ENCODE measurements at regions not wholly inside any gene's neighbourhood (a gene's known extent, or its start where the extent isn't known, plus 50 kb on each side); places are given as distances from the start of the nearest gene placed in this dataset.

DNA sequence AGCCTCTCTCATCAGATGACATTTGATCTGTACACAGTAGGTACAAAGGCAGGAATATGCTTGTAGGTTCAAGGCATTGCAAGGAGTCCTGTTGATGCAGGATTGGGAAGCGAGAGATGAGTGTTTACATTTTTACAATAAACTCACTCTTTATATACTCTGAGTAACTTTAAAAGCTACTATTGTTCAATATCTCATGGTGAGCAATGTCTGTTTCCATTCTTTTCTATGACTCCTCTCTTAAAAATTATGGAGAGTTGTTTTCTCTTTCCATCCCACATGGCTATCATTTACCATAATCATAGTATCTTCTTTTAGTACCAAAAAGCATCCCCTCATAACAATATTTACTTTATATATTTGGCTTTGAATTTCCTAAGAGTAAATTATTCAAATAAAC lies 314.0 kb upstream of the CDIN1 start:
- Histone ChIP-seq H3K79me2 (ENCODE audit: insufficient read depth, low read length) (no peaks in the 10 kb centered on the region), H4K20me1 (ENCODE audit: insufficient read depth, low read length) (no peaks in the 10 kb centered on the region), H3K4me2 (ENCODE audit: low read length) (no peak overlapping the region), H3K4me1 (ENCODE audit: insufficient read depth, low read length) (no peaks in the 10 kb centered on the region), H3K4me3 (ENCODE audit: insufficient read depth, low read depth, low read length) (no peak overlapping the region), H2AFZ (ENCODE audit: low read depth, low read length) (no peak overlapping the region), H3K27me3 (ENCODE audit: insufficient read depth, low read length) (no peaks in the 10 kb centered on the region), H3K9me3 (ENCODE audit: insufficient read depth, low read depth, low read length) (no peaks in the 10 kb centered on the region), H3K9ac (ENCODE audit: low read length) (no peak overlapping the region), H3K36me3 (ENCODE audit: insufficient read depth, low read length) (no peaks in the 10 kb centered on the region), H3K27ac (ENCODE audit: low read depth, low read length) (no peak overlapping the region)
- no peak for FAIRE-seq
- H3K27me3 Mint-ChIP-seq (ENCODE audit: low read depth, unreplicated experiment): no peaks in the 10 kb centered on the region
- H3K4me1 Mint-ChIP-seq (ENCODE audit: low read depth, unreplicated experiment): no peaks in the 10 kb centered on the region
- no peak overlapping the region for H3K4me3 Mint-ChIP-seq (ENCODE audit: unreplicated experiment)
- no peaks in the 10 kb centered on the region for H3K9me3 Mint-ChIP-seq (ENCODE audit: unreplicated experiment)
- no peak for DNase-seq (ENCODE audit: low read depth)
- no peaks in the 10 kb centered on the region for H3K36me3 Mint-ChIP-seq (ENCODE audit: low read depth, unreplicated experiment)
- TF ChIP-seq EZH2 (IDR thresholded peaks at IDR 0.05; ENCODE audit: insufficient read depth, low read length) (no peak), CTCF (IDR thresholded peaks at IDR 0.05; ENCODE audit: insufficient read depth, low read depth, low read length) (no peak)
- H3K27ac Mint-ChIP-seq (ENCODE audit: unreplicated experiment): no peak overlapping the region

GRCh38 chr15:36271048-36271447 lies 308.4 kb upstream of the CDIN1 start:
- Histone ChIP-seq H2AFZ (ENCODE audit: low read depth, low read length) (no peak overlapping the region), H3K9me3 (ENCODE audit: insufficient read depth, low read depth, low read length) (no peaks in the 10 kb centered on the region), H3K9ac (ENCODE audit: low read length) (no peak overlapping the region), H3K27me3 (ENCODE audit: insufficient read depth, low read length) (no peaks in the 10 kb centered on the region), H3K79me2 (ENCODE audit: insufficient read depth, low read length) (no peaks in the 10 kb centered on the region), H3K4me1 (ENCODE audit: insufficient read depth, low read length) (no peaks in the 10 kb centered on the region), H3K4me2 (ENCODE audit: low read length) (no peak overlapping the region), H3K4me3 (ENCODE audit: insufficient read depth, low read depth, low read length) (no peak overlapping the region), H4K20me1 (ENCODE audit: insufficient read depth, low read length) (no peaks in the 10 kb centered on the region), H3K36me3 (ENCODE audit: insufficient read depth, low read length) (no peaks in the 10 kb centered on the region), H3K27ac (ENCODE audit: low read depth, low read length) (no peak overlapping the region)
- DNase-seq (ENCODE audit: low read depth): no peak
- Mint-ChIP-seq H3K4me1 (ENCODE audit: low read depth, unreplicated experiment) (no peaks in the 10 kb centered on the region), H3K27ac (ENCODE audit: unreplicated experiment) (no peak overlapping the region), H3K36me3 (ENCODE audit: low read depth, unreplicated experiment) (no peaks in the 10 kb centered on the region), H3K9me3 (ENCODE audit: unreplicated experiment) (no peaks in the 10 kb centered on the region), H3K4me3 (ENCODE audit: unreplicated experiment) (no peak overlapping the region), H3K27me3 (ENCODE audit: low read depth, unreplicated experiment) (peaks cover 3% of the 10 kb centered on the region)
- no peak for FAIRE-seq
- TF ChIP-seq CTCF (IDR thresholded peaks at IDR 0.05; ENCODE audit: insufficient read depth, low read depth, low read length) (no peak), EZH2 (IDR thresholded peaks at IDR 0.05; ENCODE audit: insufficient read depth, low read length) (no peak)

GRCh38 chr15:36275656-36276055 lies 303.8 kb upstream of the CDIN1 start:
- no peak for TF ChIP-seq CTCF (IDR thresholded peaks at IDR 0.05; ENCODE audit: insufficient read depth, low read depth, low read length)
- no peak for TF ChIP-seq EZH2 (IDR thresholded peaks at IDR 0.05; ENCODE audit: insufficient read depth, low read length)
- Histone ChIP-seq H3K27ac (ENCODE audit: low read depth, low read length) (no peak overlapping the region), H3K4me3 (ENCODE audit: insufficient read depth, low read depth, low read length) (no peak overlapping the region), H3K9me3 (ENCODE audit: insufficient read depth, low read depth, low read length) (peaks cover 11% of the 10 kb centered on the region), H3K9ac (ENCODE audit: low read length) (no peak overlapping the region), H3K27me3 (ENCODE audit: insufficient read depth, low read length) (no peaks in the 10 kb centered on the region), H2AFZ (ENCODE audit: low read depth, low read length) (no peak overlapping the region), H3K36me3 (ENCODE audit: insufficient read depth, low read length) (no peaks in the 10 kb centered on the region), H3K4me1 (ENCODE audit: insufficient read depth, low read length) (no peaks in the 10 kb centered on the region), H4K20me1 (ENCODE audit: insufficient read depth, low read length) (no peaks in the 10 kb centered on the region), H3K79me2 (ENCODE audit: insufficient read depth, low read length) (no peaks in the 10 kb centered on the region), H3K4me2 (ENCODE audit: low read length) (no peak overlapping the region)
- Mint-ChIP-seq H3K4me1 (ENCODE audit: low read depth, unreplicated experiment) (no peaks in the 10 kb centered on the region), H3K27me3 (ENCODE audit: low read depth, unreplicated experiment) (peaks cover 3% of the 10 kb centered on the region), H3K4me3 (ENCODE audit: unreplicated experiment) (no peak overlapping the region), H3K27ac (ENCODE audit: unreplicated experiment) (no peak overlapping the region), H3K36me3 (ENCODE audit: low read depth, unreplicated experiment) (peaks cover 3% of the 10 kb centered on the region), H3K9me3 (ENCODE audit: unreplicated experiment) (peaks cover 18% of the 10 kb centered on the region)
- DNase-seq (ENCODE audit: low read depth) (no peak), FAIRE-seq (no peak)

All from astrocyte (in vitro differentiated cells and primary cell).